ENCODE measurements at regions not wholly inside any gene's neighbourhood (a gene's known extent, or its start where the extent isn't known, plus 50 kb on each side); places are given as distances from the start of the nearest gene placed in this dataset.
A peak's percentile ranks its signal among the peaks of the same experiment; 100 is the strongest.

- no peak for DNase-seq
These were observed 88.8 kb upstream of the SEPTIN5 start for GRCh38 chr22:19625331-19626041.

- no peak for DNase-seq
These were observed 88.2 kb upstream of the SEPTIN5 start for GRCh38 chr22:19626042-19626587.

GRCh38 chr22:19626666-19627065 lies 87.6 kb upstream of the SEPTIN5 start:
- DNase-seq, result no peak

GRCh38 chr22:19628038-19628776 lies 86.1 kb upstream of the SEPTIN5 start:
- DNase-seq, result no peak

- DNase-seq, result no peak
These were observed 85.0 kb upstream of the SEPTIN5 start for GRCh38 chr22:19629331-19629719.

GRCh38 chr22:19629720-19630419 lies 84.4 kb upstream of the SEPTIN5 start:
- DNase-seq, result peak; percentile 61

- DNase-seq, result no peak
These were observed 83.7 kb upstream of the SEPTIN5 start for GRCh38 chr22:19630614-19631013.

GRCh38 chr22:19631899-19632667 lies 82.2 kb upstream of the SEPTIN5 start:
- DNase-seq, result no peak

- no peak for DNase-seq
These were observed 81.6 kb upstream of the SEPTIN5 start for GRCh38 chr22:19632668-19633148.

GRCh38 chr22:19634226-19634975 lies 79.9 kb upstream of the SEPTIN5 start:
- DNase-seq, result no peak

- DNase-seq, result no peak
These were observed 78.7 kb upstream of the SEPTIN5 start for GRCh38 chr22:19635644-19636043.

GRCh38 chr22:19636696-19637407 lies 77.5 kb upstream of the SEPTIN5 start:
- no peak for DNase-seq

- DNase-seq, result no peak
These were observed 76.7 kb upstream of the SEPTIN5 start for GRCh38 chr22:19637408-19638281.

GRCh38 chr22:19638282-19639015 lies 75.9 kb upstream of the SEPTIN5 start:
- no peak for DNase-seq

- no peak for DNase-seq
These were observed 74.6 kb upstream of the SEPTIN5 start for GRCh38 chr22:19639610-19640135.

GRCh38 chr22:19640306-19640705 lies 74.0 kb upstream of the SEPTIN5 start:
- no peak for DNase-seq

- DNase-seq, result no peak
These were observed 72.9 kb upstream of the SEPTIN5 start for GRCh38 chr22:19641254-19641982.

GRCh38 chr22:19641983-19642451 lies 72.3 kb upstream of the SEPTIN5 start:
- DNase-seq, result no peak
